ENCODE measurements at regions not wholly inside any gene's neighbourhood (a gene's known extent, or its start where the extent isn't known, plus 50 kb on each side); places are given as distances from the start of the nearest gene placed in this dataset.

- Mint-ChIP-seq H3K27me3 (no peaks in the 10 kb centered on the region), H3K4me3 (peak overlapping the region; percentile 72), H3K9me3 (peaks cover 20% of the 10 kb centered on the region), H3K36me3 (peaks cover 24% of the 10 kb centered on the region), H3K4me1 (peaks cover 94% of the 10 kb centered on the region), H3K27ac (peak overlapping the region; percentile 57)
Observed at GRCh38 chr13:74025369-74025768, 108.8 kb downstream of the KLF12 start.

- peak overlapping the region; percentile 57 for H3K27ac Mint-ChIP-seq
- peaks cover 15% of the 10 kb centered on the region for H3K9me3 Mint-ChIP-seq
- no peaks in the 10 kb centered on the region for H3K27me3 Mint-ChIP-seq
- peaks cover 94% of the 10 kb centered on the region for H3K4me1 Mint-ChIP-seq
- peaks cover 27% of the 10 kb centered on the region for H3K36me3 Mint-ChIP-seq
- H3K4me3 Mint-ChIP-seq, result peak overlapping the region; percentile 72
Observed at GRCh38 chr13:74024856-74025255, 109.3 kb downstream of the KLF12 start.

DNA sequence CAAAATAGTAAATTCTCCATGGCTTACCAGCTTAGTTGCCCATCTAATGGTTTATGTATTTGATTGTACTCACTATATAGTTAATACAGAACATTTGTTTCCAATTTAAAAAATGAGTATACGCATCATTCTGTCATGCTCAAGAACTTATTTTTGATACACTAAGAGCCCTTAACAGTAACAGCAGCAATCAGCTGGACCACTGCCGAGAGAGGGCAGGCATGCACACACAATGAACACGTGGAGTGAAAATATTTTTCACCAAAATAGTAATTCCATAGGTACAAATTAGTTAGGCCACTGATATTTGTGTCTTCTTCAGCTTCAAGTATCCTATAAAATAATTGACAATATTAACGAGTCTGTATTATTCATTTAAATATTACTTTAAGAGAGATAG, 109.9 kb downstream of the KLF12 start:
- H3K36me3 Mint-ChIP-seq, result peaks cover 28% of the 10 kb centered on the region
- no peaks in the 10 kb centered on the region for H3K27me3 Mint-ChIP-seq
- H3K9me3 Mint-ChIP-seq, result peaks cover 13% of the 10 kb centered on the region
- no peak overlapping the region for H3K27ac Mint-ChIP-seq
- H3K4me3 Mint-ChIP-seq, result no peak overlapping the region
- H3K4me1 Mint-ChIP-seq, result peaks cover 94% of the 10 kb centered on the region

- Mint-ChIP-seq H3K27ac (no peak overlapping the region), H3K4me1 (peaks cover 92% of the 10 kb centered on the region), H3K27me3 (no peaks in the 10 kb centered on the region), H3K36me3 (peaks cover 28% of the 10 kb centered on the region), H3K9me3 (peaks cover 13% of the 10 kb centered on the region), H3K4me3 (no peak overlapping the region)
Observed at GRCh38 chr13:74023484-74023883, 110.7 kb downstream of the KLF12 start.

DNA sequence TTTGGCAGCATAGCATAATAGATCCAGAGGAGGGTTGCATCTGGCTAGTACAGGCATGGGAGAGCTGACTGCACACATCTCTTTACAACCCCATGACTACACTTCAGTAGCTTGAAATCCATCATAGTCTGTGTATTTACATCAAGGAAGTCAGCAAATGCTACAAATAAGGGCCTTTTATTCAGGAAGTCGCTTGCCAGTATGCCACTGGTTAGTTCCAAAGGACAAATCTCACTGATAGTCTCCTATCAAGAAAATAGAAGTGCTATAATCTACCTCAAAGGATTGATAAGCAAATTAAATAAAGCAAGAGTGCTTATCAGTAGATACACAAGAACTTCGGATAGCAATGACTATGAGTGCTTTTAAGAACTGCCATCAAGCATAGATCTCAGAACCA, 112.7 kb downstream of the KLF12 start:
- H3K27me3 Mint-ChIP-seq, result no peaks in the 10 kb centered on the region
- H3K36me3 Mint-ChIP-seq, result peaks cover 28% of the 10 kb centered on the region
- H3K27ac Mint-ChIP-seq, result no peak overlapping the region

DNA sequence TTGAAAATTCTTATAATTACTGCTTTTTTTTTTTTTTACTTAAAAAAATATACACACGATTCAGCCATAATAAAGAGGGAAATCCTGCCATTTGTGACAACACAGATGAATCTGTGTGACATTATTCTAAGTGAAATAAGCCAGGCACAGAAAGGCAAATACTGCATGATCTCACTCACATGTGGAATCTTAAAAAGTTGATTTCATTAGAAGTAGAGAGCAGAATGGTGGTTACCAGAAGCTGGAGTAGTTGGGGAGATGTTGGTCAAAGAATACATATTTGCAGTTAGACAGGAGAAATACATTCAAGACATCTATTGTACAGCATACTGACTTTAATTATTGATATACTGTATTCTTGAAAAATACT, 116.2 kb downstream of the KLF12 start:
- H3K4me1 Mint-ChIP-seq, result peaks cover 84% of the 10 kb centered on the region
- H3K36me3 Mint-ChIP-seq, result peaks cover 22% of the 10 kb centered on the region
- H3K9me3 Mint-ChIP-seq, result peaks cover 13% of the 10 kb centered on the region
- H3K27ac Mint-ChIP-seq, result no peak overlapping the region
- no peak overlapping the region for H3K4me3 Mint-ChIP-seq
- H3K27me3 Mint-ChIP-seq, result no peaks in the 10 kb centered on the region

More for the DNA sequence above, 112.7 kb downstream of the KLF12 start:
- no peak overlapping the region for H3K4me3 Mint-ChIP-seq
- peaks cover 13% of the 10 kb centered on the region for H3K9me3 Mint-ChIP-seq
- peaks cover 91% of the 10 kb centered on the region for H3K4me1 Mint-ChIP-seq

GRCh38 chr13:74017301-74018061, 116.7 kb downstream of the KLF12 start:
- H3K4me3 Mint-ChIP-seq, result no peak overlapping the region
- peaks cover 84% of the 10 kb centered on the region for H3K4me1 Mint-ChIP-seq
- H3K36me3 Mint-ChIP-seq, result peaks cover 16% of the 10 kb centered on the region
- no peaks in the 10 kb centered on the region for H3K27me3 Mint-ChIP-seq
- H3K27ac Mint-ChIP-seq, result peak overlapping the region; percentile 79
- peaks cover 7% of the 10 kb centered on the region for H3K9me3 Mint-ChIP-seq

DNA sequence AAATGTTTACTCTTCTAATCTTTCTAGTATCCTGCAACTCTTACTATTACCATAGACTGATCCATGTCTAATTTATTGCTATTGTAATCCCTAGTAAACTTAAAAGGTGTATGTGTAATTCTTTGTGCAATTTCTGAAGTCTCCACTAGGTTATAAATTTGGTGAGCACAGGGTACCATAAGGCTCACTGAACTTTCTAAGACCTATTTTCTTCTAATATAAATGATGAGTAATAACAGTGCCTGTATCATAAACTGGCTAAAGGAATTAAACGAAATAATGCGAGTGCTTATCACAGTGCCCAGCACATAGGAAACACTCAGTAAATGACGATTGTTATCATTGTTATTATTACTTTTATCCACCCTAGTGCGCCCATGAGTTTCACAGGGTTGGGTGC, 119.1 kb downstream of the KLF12 start:
- H3K36me3 Mint-ChIP-seq, result peaks cover 4% of the 10 kb centered on the region
- H3K4me1 Mint-ChIP-seq, result peaks cover 84% of the 10 kb centered on the region
- H3K27me3 Mint-ChIP-seq, result no peaks in the 10 kb centered on the region
- H3K27ac Mint-ChIP-seq, result no peak overlapping the region
- H3K9me3 Mint-ChIP-seq, result no peaks in the 10 kb centered on the region
- no peak overlapping the region for H3K4me3 Mint-ChIP-seq

- Mint-ChIP-seq H3K4me3 (no peak overlapping the region), H3K27ac (peak overlapping the region; percentile 24), H3K9me3 (no peaks in the 10 kb centered on the region), H3K4me1 (peaks cover 74% of the 10 kb centered on the region), H3K36me3 (peaks cover 12% of the 10 kb centered on the region), H3K27me3 (no peaks in the 10 kb centered on the region)
Observed at GRCh38 chr13:74009100-74009668, 125.0 kb downstream of the KLF12 start.

- no peak overlapping the region for H3K4me3 Mint-ChIP-seq
- peaks cover 12% of the 10 kb centered on the region for H3K36me3 Mint-ChIP-seq
- H3K4me1 Mint-ChIP-seq, result peaks cover 67% of the 10 kb centered on the region
- no peaks in the 10 kb centered on the region for H3K27me3 Mint-ChIP-seq
- no peaks in the 10 kb centered on the region for H3K9me3 Mint-ChIP-seq
- H3K27ac Mint-ChIP-seq, result peak overlapping the region; percentile 43
Observed at GRCh38 chr13:74006666-74007065, 127.5 kb downstream of the KLF12 start.

DNA sequence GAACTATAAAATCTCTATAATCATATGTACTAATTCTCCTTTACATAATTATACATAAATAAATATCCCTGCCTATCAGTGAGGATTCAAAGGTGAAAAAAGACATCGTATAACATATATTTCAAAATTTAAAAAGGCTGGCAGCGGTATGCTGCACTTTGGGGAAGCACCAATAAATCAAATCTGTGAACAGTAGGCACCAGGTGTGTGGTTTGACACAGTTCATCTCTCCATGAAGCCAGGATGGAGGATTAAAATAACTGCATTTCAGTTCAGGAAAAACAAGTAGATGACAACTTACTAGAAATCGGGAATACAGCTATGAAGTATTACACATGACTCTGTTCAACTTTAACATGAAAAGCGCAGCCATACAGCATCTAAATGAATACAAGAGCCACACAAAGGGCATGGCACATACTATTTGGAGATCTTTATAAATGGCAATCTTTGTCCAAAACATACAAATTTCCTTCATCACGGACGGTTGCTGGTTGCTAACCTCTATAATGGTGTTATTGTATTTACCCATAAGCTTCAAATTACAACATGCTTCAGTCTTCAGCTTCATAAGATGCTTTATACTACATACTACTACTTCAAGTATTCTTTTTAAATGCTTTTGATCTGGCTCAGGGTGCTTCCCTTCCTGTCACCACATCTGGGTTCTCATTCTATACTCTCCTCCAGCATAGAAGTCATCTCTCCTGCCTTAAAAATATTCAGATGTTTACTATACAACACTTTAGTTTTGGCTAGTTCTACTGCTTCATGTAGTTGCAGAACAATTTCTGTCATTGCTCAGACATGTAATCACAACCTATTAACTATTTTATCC, 128.7 kb downstream of the KLF12 start:
- Mint-ChIP-seq H3K36me3 (peaks cover 11% of the 10 kb centered on the region), H3K27ac (no peak overlapping the region)

GRCh38 chr13:74004109-74004508, 130.1 kb downstream of the KLF12 start:
- Mint-ChIP-seq H3K36me3 (peaks cover 7% of the 10 kb centered on the region), H3K4me3 (no peak overlapping the region), H3K9me3 (no peaks in the 10 kb centered on the region), H3K27me3 (no peaks in the 10 kb centered on the region), H3K27ac (no peak overlapping the region), H3K4me1 (peaks cover 65% of the 10 kb centered on the region)

More for the DNA sequence above, 128.7 kb downstream of the KLF12 start:
- Mint-ChIP-seq H3K27me3 (no peaks in the 10 kb centered on the region), H3K4me1 (peaks cover 65% of the 10 kb centered on the region), H3K9me3 (no peaks in the 10 kb centered on the region), H3K4me3 (peak overlapping the region; percentile 11)

GRCh38 chr13:74003374-74003773, 130.8 kb downstream of the KLF12 start:
- Mint-ChIP-seq H3K4me1 (peaks cover 67% of the 10 kb centered on the region), H3K27me3 (no peaks in the 10 kb centered on the region), H3K36me3 (peaks cover 5% of the 10 kb centered on the region), H3K9me3 (no peaks in the 10 kb centered on the region), H3K4me3 (no peak overlapping the region), H3K27ac (no peak overlapping the region)

DNA sequence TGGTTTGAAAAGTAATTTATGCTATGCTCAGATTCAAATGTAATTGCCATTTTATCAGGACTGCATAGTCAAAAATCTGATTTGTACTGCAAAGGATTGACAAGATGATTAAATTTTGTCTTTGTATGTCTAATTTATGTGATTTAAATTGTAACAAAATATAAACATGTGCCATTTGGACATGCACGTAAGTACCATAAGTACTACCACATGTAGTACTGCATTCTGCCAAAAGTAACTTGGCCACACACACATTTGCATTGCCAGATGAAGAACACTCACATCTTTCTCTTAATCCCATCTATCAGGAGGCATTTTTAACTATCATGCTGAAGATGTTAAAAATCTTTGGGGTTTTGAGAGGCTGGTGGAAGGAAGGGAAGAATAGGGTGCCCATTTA, 133.3 kb downstream of the KLF12 start:
- Mint-ChIP-seq H3K4me1 (peaks cover 76% of the 10 kb centered on the region), H3K27ac (peak overlapping the region; percentile 46), H3K9me3 (no peaks in the 10 kb centered on the region), H3K4me3 (no peak overlapping the region), H3K27me3 (no peaks in the 10 kb centered on the region), H3K36me3 (no peaks in the 10 kb centered on the region)

- Mint-ChIP-seq H3K9me3 (no peaks in the 10 kb centered on the region), H3K27ac (peak overlapping the region; percentile 46), H3K4me1 (peaks cover 76% of the 10 kb centered on the region), H3K36me3 (peaks cover 4% of the 10 kb centered on the region), H3K27me3 (no peaks in the 10 kb centered on the region), H3K4me3 (no peak overlapping the region)
Observed at GRCh38 chr13:73998631-73999030, 135.6 kb downstream of the KLF12 start.

GRCh38 chr13:73997964-73998363, 136.2 kb downstream of the KLF12 start:
- Mint-ChIP-seq H3K4me1 (peaks cover 70% of the 10 kb centered on the region), H3K9me3 (no peaks in the 10 kb centered on the region), H3K36me3 (peaks cover 6% of the 10 kb centered on the region), H3K27ac (no peak overlapping the region), H3K27me3 (no peaks in the 10 kb centered on the region), H3K4me3 (no peak overlapping the region)

Data from activated naive CD4-positive, alpha-beta T cell treated with anti-CD3 and anti-CD28 coated beads, Interleukin-2, amount 50 U/mL, for 24 hours (primary cell).